Activated B cell treated with CpG ODN at 0.5 μM for 24 hours (primary cell): ENCODE measurements at regions not wholly inside any gene's neighbourhood (a gene's known extent, or its start where the extent isn't known, plus 50 kb on each side); places are given as distances from the start of the nearest gene placed in this dataset.

Source experiments
- ATAC-seq: fragments of 200-7000 bp; cut with Tn5 transposase; one replicate; pipeline ENCODE4 v1.10.0; 2021; ENCODE audit warnings: low read depth, mild to moderate bottlenecking, moderate library complexity
- CTCF ChIA-PET: fragments of 350-600 bp; sonication (Branson Sonifier 250); formaldehyde crosslinking; loops from one replicate; lab custom pipeline; 2021; ENCODE audit warnings: antibody characterized with exemption; lab: Charles Lee
- POLR2A ChIA-PET: fragments of 350-600 bp; sonication (Branson Sonifier 250); formaldehyde crosslinking; loops from one replicate; lab custom pipeline; 2021; ENCODE audit warnings: antibody characterized with exemption; lab: Charles Lee
- DNase-seq: peaks from one replicate; pipeline ENCODE4 v3.0.0; 2022
- H3K27ac Mint-ChIP-seq: one replicate; pipeline ENCODE4 v1.8.0; 2020; ENCODE audit warnings: mixed read lengths
- H3K27me3 Mint-ChIP-seq: one replicate; pipeline ENCODE4 v1.8.0; 2021; ENCODE audit warnings: mixed read lengths
- H3K36me3 Mint-ChIP-seq: one replicate; pipeline ENCODE4 v1.8.0; 2021; ENCODE audit warnings: low read depth, mixed read lengths
- H3K4me1 Mint-ChIP-seq: one replicate; pipeline ENCODE4 v1.8.0; 2021; ENCODE audit warnings: mixed read lengths
- H3K4me3 Mint-ChIP-seq: one replicate; pipeline ENCODE4 v1.8.0; 2020; ENCODE audit warnings: mild to moderate bottlenecking, mixed read lengths
- H3K9me3 Mint-ChIP-seq: one replicate; pipeline ENCODE4 v1.8.0; 2020; ENCODE audit warnings: mixed read lengths
- CTCF ChIP-seq: fragments of 200-600 bp; IDR thresholded peaks from one replicate; pipeline ENCODE4 v1.8.0; 2022; ENCODE audit warnings: antibody characterized with exemption, mild to moderate bottlenecking
- intact Hi-C: fragments of 100-400 bp; cut with micrococcal nuclease; formaldehyde crosslinking; loops from one replicate; pipeline ENCODE4 v1.15.1; 2024

- no peaks in the 10 kb centered on the region for H3K9me3 Mint-ChIP-seq
- H3K4me1 Mint-ChIP-seq = no peaks in the 10 kb centered on the region
- H3K27ac Mint-ChIP-seq = no peak overlapping the region
Measured at GRCh38 chr22:47654922-47655491, 892.6 kb downstream of the TBC1D22A start.

GRCh38 chr22:47653921-47654320 lies 891.5 kb downstream of the TBC1D22A start:
- DNase-seq (no peak), ATAC-seq (no peak)
- ChIA-PET CTCF (no interaction called here), POLR2A (no interaction called here)
- no peak overlapping the region for H3K27ac Mint-ChIP-seq
- H3K27me3 Mint-ChIP-seq = no peaks in the 10 kb centered on the region
- no peaks in the 10 kb centered on the region for H3K36me3 Mint-ChIP-seq
- no peak for TF ChIP-seq CTCF
- no peak overlapping the region for H3K4me3 Mint-ChIP-seq
- no peaks in the 10 kb centered on the region for H3K4me1 Mint-ChIP-seq
- H3K9me3 Mint-ChIP-seq = no peaks in the 10 kb centered on the region
- intact Hi-C loops = no loop called here

More at GRCh38 chr22:47654922-47655491, 892.6 kb downstream of the TBC1D22A start:
- H3K4me3 Mint-ChIP-seq = no peak overlapping the region
- no peak for TF ChIP-seq CTCF
- no peak for DNase-seq
- ChIA-PET POLR2A (no interaction called here), CTCF (no interaction called here)
- no peaks in the 10 kb centered on the region for H3K36me3 Mint-ChIP-seq
- intact Hi-C loops = no loop called here
- no peak for ATAC-seq
- no peaks in the 10 kb centered on the region for H3K27me3 Mint-ChIP-seq

GRCh38 chr22:47651216-47651987 lies 889.0 kb downstream of the TBC1D22A start:
- TF ChIP-seq CTCF = no peak
- intact Hi-C loops = no loop called here
- Mint-ChIP-seq H3K27ac (no peak overlapping the region), H3K4me1 (no peaks in the 10 kb centered on the region), H3K27me3 (no peaks in the 10 kb centered on the region), H3K36me3 (no peaks in the 10 kb centered on the region), H3K9me3 (no peaks in the 10 kb centered on the region), H3K4me3 (no peak overlapping the region)
- DNase-seq (no peak), ATAC-seq (no peak)
- POLR2A ChIA-PET = no interaction called here
- CTCF ChIA-PET = no interaction called here

- H3K27ac Mint-ChIP-seq = no peak overlapping the region
- no peaks in the 10 kb centered on the region for H3K36me3 Mint-ChIP-seq
- H3K9me3 Mint-ChIP-seq = peaks cover 8% of the 10 kb centered on the region
- TF ChIP-seq CTCF = no peak
- no peak overlapping the region for H3K4me3 Mint-ChIP-seq
- POLR2A ChIA-PET = no interaction called here
- ATAC-seq (no peak), DNase-seq (no peak)
- CTCF ChIA-PET = no interaction called here
- intact Hi-C loops = no loop called here
- H3K4me1 Mint-ChIP-seq = no peaks in the 10 kb centered on the region
- H3K27me3 Mint-ChIP-seq = no peaks in the 10 kb centered on the region
Measured at GRCh38 chr22:47647720-47648119, 885.3 kb downstream of the TBC1D22A start.

GRCh38 chr22:47647181-47647580 lies 884.7 kb downstream of the TBC1D22A start:
- CTCF ChIA-PET = no interaction called here

More at GRCh38 chr22:47647181-47647580, 884.7 kb downstream of the TBC1D22A start:
- POLR2A ChIA-PET = no interaction called here
- no peak for TF ChIP-seq CTCF
- Mint-ChIP-seq H3K4me3 (no peak overlapping the region), H3K4me1 (no peaks in the 10 kb centered on the region), H3K36me3 (no peaks in the 10 kb centered on the region), H3K9me3 (peaks cover 8% of the 10 kb centered on the region), H3K27me3 (no peaks in the 10 kb centered on the region), H3K27ac (no peak overlapping the region)
- ATAC-seq (no peak), DNase-seq (no peak)
- intact Hi-C loops = no loop called here
